Panc1 (cell line): ENCODE measurements at regions not wholly inside any gene's neighbourhood (a gene's known extent, or its start where the extent isn't known, plus 50 kb on each side); places are given as distances from the start of the nearest gene placed in this dataset.

ENCODE experiments used
- ATAC-seq: fragments of 200-7000 bp; cut with Tn5 transposase; 2 replicates; pipeline ENCODE4 v1.9.1; 2020; ENCODE audit warnings: mild to moderate bottlenecking, moderate library complexity
- BruUV-seq: library from RNA; stranded (reverse); fragments of 400-500 nt; replicated peaks from 2 replicates; lab custom pipeline; 2021; lab: Mats Ljungman, UMichigan
- CTCF ChIA-PET: fragments of 300-600 bp; sonication (Branson Sonifier 250); formaldehyde crosslinking; loops from one replicate; lab custom pipeline; 2022; ENCODE audit warnings: antibody characterized with exemption; lab: Charles Lee
- POLR2A ChIA-PET: fragments of 300-600 bp; sonication (Branson Sonifier 250); formaldehyde crosslinking; loops from one replicate; lab custom pipeline; 2022; ENCODE audit warnings: antibody characterized with exemption; lab: Charles Lee
- DNase-seq: peaks from one replicate; pipeline ENCODE4 v3.0.0-alpha.2; 2010; ENCODE audit warnings: low read depth, low spot score
- H3K27ac ChIP-seq: 2 replicates; pipeline ENCODE4 v1.5.1; 2011; ENCODE audit warnings: mild to moderate bottlenecking, low read length, inconsistent platforms
- H3K27me3 ChIP-seq: fragments of 200-500 bp; sonication (Bioruptor generic); 2 replicates; pipeline ENCODE4 v1.6.0; 2014; ENCODE audit warnings: low read length, inconsistent platforms; ENCODE audit not compliant: control insufficient read depth, insufficient read depth
- H3K36me3 ChIP-seq: fragments of 200-500 bp; sonication (Bioruptor generic); 2 replicates; pipeline ENCODE4 v1.5.1; 2014; ENCODE audit warnings: inconsistent platforms, mild to moderate bottlenecking, low read length, moderate library complexity; ENCODE audit not compliant: control insufficient read depth, insufficient read depth
- H3K4me1 ChIP-seq: 2 replicates; pipeline ENCODE4 v1.5.1; 2011; ENCODE audit warnings: inconsistent platforms, mild to moderate bottlenecking, low read length, moderate library complexity; ENCODE audit not compliant: control insufficient read depth, insufficient read depth
- H3K4me3 ChIP-seq, 2 experiments: 2 replicates each; pipeline ENCODE4 v1.5.1; 2011 to 2012; ENCODE audit warnings: low read depth in 2 of 2, low read length in 2 of 2, mild to moderate bottlenecking in 2 of 2, inconsistent platforms in 1 of 2, moderate library complexity in 1 of 2
- H3K9me3 ChIP-seq: fragments of 200-500 bp; sonication (Bioruptor generic); 2 replicates; pipeline ENCODE4 v1.5.1; 2014; ENCODE audit warnings: low read depth, mild to moderate bottlenecking, inconsistent platforms, low read length, moderate library complexity; ENCODE audit not compliant: control insufficient read depth, insufficient read depth
- CTCF ChIP-seq: fragments of 450-650 bp; IDR thresholded peaks from 2 replicates; pipeline ENCODE4 v1.5.1; 2017; ENCODE audit warnings: mild to moderate bottlenecking
- POLR2AphosphoS5 ChIP-seq: IDR thresholded peaks from 2 replicates; pipeline ENCODE4 v1.6.1; 2012; ENCODE audit warnings: mild to moderate bottlenecking, low read depth, low read length, moderate library complexity
- REST ChIP-seq, 2 experiments: IDR thresholded peaks; 2 replicates each; pipeline ENCODE4 v1.6.1; 2011 to 2012; ENCODE audit warnings: low read depth in 2 of 2, control low read depth in 1 of 2, low read length in 1 of 2, mild to moderate bottlenecking in 1 of 2, moderate library complexity in 1 of 2; ENCODE audit not compliant: insufficient read depth in 1 of 2
- SIN3A ChIP-seq: IDR thresholded peaks from 2 replicates; pipeline ENCODE4 v1.6.1; 2012; ENCODE audit warnings: low read depth, mild to moderate bottlenecking, low read length, moderate library complexity, borderline replicate concordance; ENCODE audit not compliant: insufficient read depth
- TCF7L2 ChIP-seq: IDR thresholded peaks from 2 replicates; pipeline ENCODE4 v1.6.1; 2011; ENCODE audit warnings: mild to moderate bottlenecking, low read depth, low read length, inconsistent platforms
- in situ Hi-C: cut with HindIII; loops from 2 replicates; pipeline ENCODE4 v1.10.0; 2016; ENCODE audit warnings: low sequenced_read_pairs, low pct_unique_long_range_greater_than_20kb
- intact Hi-C: fragments of 100-400 bp; cut with micrococcal nuclease; formaldehyde crosslinking; loops from one replicate; pipeline ENCODE4 v1.10.0; 2022; ENCODE audit not compliant: unreplicated experiment

GRCh38 chr15:92232876-92233275, 160.8 kb upstream of the ST8SIA2 start:
- H3K9me3 ChIP-seq = no peaks in the 10 kb centered on the region
- CTCF ChIA-PET = no interaction called here
- no peak for TF ChIP-seq CTCF
- no peak for TF ChIP-seq POLR2AphosphoS5
- TF ChIP-seq TCF7L2 = no peak
- no peak for TF ChIP-seq SIN3A
- TF ChIP-seq REST (IDR thresholded peaks at IDR 0.05; ENCODE audit: insufficient read depth in 1 of 2, low read depth in 2 of 2, low read length in 1 of 2) = no peak
- BruUV-seq = no TSS peak
- no peaks in the 10 kb centered on the region for H3K36me3 ChIP-seq
- ATAC-seq (no peak), DNase-seq (no peak)
- intact Hi-C loops = no loop called here
- no peak overlapping the region for H3K27ac ChIP-seq
- H3K4me3 ChIP-seq = no peak overlapping the region
- no peaks in the 10 kb centered on the region for H3K4me1 ChIP-seq
- no peaks in the 10 kb centered on the region for H3K27me3 ChIP-seq
- in situ Hi-C loops = no loop called here
- POLR2A ChIA-PET = no interaction called here

GRCh38 chr15:92243227-92243626, 150.5 kb upstream of the ST8SIA2 start:
- DNase-seq (no peak), ATAC-seq (no peak)
- CTCF ChIA-PET = interaction anchor here (0.8 kb wide), 1 partner anchor 84 kb away, joined by 3 read pairs; no protein-coding TSS in a partner anchor
- BruUV-seq = no TSS peak
- Histone ChIP-seq H3K27me3 (peaks cover 18% of the 10 kb centered on the region), H3K9me3 (no peaks in the 10 kb centered on the region), H3K36me3 (no peaks in the 10 kb centered on the region), H3K4me3 (no peak overlapping the region), H3K27ac (no peak overlapping the region), H3K4me1 (no peaks in the 10 kb centered on the region)
- TF ChIP-seq CTCF = no peak
- TF ChIP-seq SIN3A = no peak
- no peak for TF ChIP-seq REST (IDR thresholded peaks at IDR 0.05; ENCODE audit: insufficient read depth in 1 of 2, low read depth in 2 of 2, low read length in 1 of 2)
- no peak for TF ChIP-seq POLR2AphosphoS5
- TF ChIP-seq TCF7L2 = no peak
- in situ Hi-C loops = no loop called here
- POLR2A ChIA-PET = no interaction called here
- intact Hi-C loops = no loop called here
